ENCODE measurements at regions not wholly inside any gene's neighbourhood (a gene's known extent, or its start where the extent isn't known, plus 50 kb on each side); places are given as distances from the start of the nearest gene placed in this dataset.

DNA sequence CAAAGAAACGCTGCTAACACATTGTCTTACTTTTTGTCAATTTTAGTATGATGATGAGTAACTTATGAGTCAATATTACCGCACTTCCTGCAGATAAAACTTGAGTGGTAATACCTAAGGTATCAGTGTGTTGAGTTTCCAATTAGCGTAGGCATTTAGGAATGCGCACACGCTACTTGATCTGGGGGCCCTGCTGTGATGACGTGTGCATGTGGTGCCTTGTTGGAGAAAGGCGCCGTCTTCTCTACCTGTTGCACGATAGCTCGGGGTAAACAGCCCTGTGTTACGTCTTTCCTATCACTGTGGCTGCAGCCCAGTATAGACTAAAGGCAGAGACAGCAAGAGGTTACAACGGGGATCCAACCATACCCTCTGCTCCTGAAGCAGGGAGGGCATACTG lies 476.8 kb upstream of the ADARB2 start:
- H3K4me1 ChIP-seq (ENCODE audit: insufficient read depth, low read length) = no peaks in the 10 kb centered on the region
- H3K27me3 Mint-ChIP-seq = peaks cover 18% of the 10 kb centered on the region

DNA sequence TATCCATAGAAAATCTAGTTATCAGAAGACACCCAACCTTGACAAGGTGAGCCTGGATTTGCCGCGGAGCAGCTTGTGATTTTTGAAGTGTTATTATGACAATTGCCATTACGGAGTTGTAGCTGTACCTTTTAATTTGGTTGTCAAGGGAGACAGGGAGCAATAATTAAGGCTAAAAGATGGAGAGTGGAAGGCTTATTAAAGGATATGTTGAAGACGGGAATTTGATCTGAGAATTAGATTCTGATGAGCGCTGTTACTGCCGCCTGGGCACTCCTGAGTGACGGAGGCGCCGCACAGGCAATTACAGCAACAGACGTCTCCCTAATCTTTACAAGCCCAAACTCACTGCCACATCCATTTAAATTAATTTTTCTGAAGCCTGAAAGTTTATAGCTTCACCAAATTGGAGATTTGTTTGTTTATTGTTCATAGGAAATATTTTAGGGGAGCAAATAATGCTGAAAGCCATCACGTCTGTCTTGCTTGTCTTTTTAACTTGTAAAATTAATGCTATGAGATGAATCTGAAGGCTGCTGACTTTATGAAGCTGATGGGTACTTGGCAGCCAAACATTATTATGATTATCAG lies 475.0 kb upstream of the ADARB2 start:
- Histone ChIP-seq H3K27me3 (ENCODE audit: control insufficient read depth in 1 of 2, insufficient read depth in 2 of 2, low read length in 2 of 2) (no peaks in the 10 kb centered on the region), H3K36me3 (ENCODE audit: insufficient read depth, low read length) (no peaks in the 10 kb centered on the region), H3K9me3 (ENCODE audit: control insufficient read depth in 1 of 2, insufficient read depth in 1 of 2, low read length in 2 of 2) (peaks cover 0 to 10% of the 10 kb centered on the region in 2 experiments), H3K4me1 (ENCODE audit: insufficient read depth, low read length) (no peaks in the 10 kb centered on the region), H3K4me3 (ENCODE audit: low read length) (no peak overlapping the region), H3K27ac (ENCODE audit: low read depth in 1 of 2, low read length in 2 of 2) (no peak overlapping the region)
- DNase-seq = no peak
- no peaks in the 10 kb centered on the region for H3K36me3 Mint-ChIP-seq (ENCODE audit: low read depth)
- CTCF ChIA-PET = no interaction called here
- H3K4me3 Mint-ChIP-seq = no peak overlapping the region
- TF ChIP-seq CTCF (IDR thresholded peaks at IDR 0.05) = no peak
- peaks cover 26% of the 10 kb centered on the region for H3K27me3 Mint-ChIP-seq
- H3K27ac Mint-ChIP-seq = no peak overlapping the region
- H3K9me3 Mint-ChIP-seq = no peaks in the 10 kb centered on the region
- no peak for ATAC-seq (ENCODE audit: poor library complexity)
- POLR2A ChIA-PET = no interaction called here
- no peaks in the 10 kb centered on the region for H3K4me1 Mint-ChIP-seq (ENCODE audit: low read depth)
- intact Hi-C loops (cut with DNase I, micrococcal nuclease) = no loop called here

More for the DNA sequence above, 476.8 kb upstream of the ADARB2 start:
- H3K9me3 ChIP-seq (ENCODE audit: control insufficient read depth in 1 of 2, insufficient read depth in 1 of 2, low read length in 2 of 2) = peaks cover 0 to 10% of the 10 kb centered on the region in 2 experiments
- CTCF ChIA-PET = no interaction called here
- DNase-seq = no peak
- H3K27me3 ChIP-seq (ENCODE audit: control insufficient read depth in 1 of 2, insufficient read depth in 2 of 2, low read length in 2 of 2) = no peaks in the 10 kb centered on the region
- no peak overlapping the region for H3K4me3 ChIP-seq (ENCODE audit: low read length)
- no peak overlapping the region for H3K4me3 Mint-ChIP-seq
- no peaks in the 10 kb centered on the region for H3K36me3 Mint-ChIP-seq (ENCODE audit: low read depth)
- no peak for ATAC-seq (ENCODE audit: poor library complexity)
- H3K27ac Mint-ChIP-seq = no peak overlapping the region
- no peaks in the 10 kb centered on the region for H3K4me1 Mint-ChIP-seq (ENCODE audit: low read depth)
- POLR2A ChIA-PET = no interaction called here
- no peaks in the 10 kb centered on the region for H3K36me3 ChIP-seq (ENCODE audit: insufficient read depth, low read length)
- H3K27ac ChIP-seq (ENCODE audit: low read depth in 1 of 2, low read length in 2 of 2) = no peak overlapping the region
- no peaks in the 10 kb centered on the region for H3K9me3 Mint-ChIP-seq
- no peak for TF ChIP-seq CTCF (IDR thresholded peaks at IDR 0.05)
- intact Hi-C loops (cut with DNase I, micrococcal nuclease) = no loop called here

GRCh38 chr10:2210088-2210487 lies 472.8 kb upstream of the ADARB2 start:
- ChIA-PET CTCF (no interaction called here), POLR2A (no interaction called here)
- Mint-ChIP-seq H3K27me3 (peaks cover 26% of the 10 kb centered on the region), H3K4me3 (no peak overlapping the region), H3K9me3 (no peaks in the 10 kb centered on the region), H3K36me3 (ENCODE audit: low read depth) (no peaks in the 10 kb centered on the region), H3K4me1 (ENCODE audit: low read depth) (no peaks in the 10 kb centered on the region), H3K27ac (no peak overlapping the region)
- H3K9me3 ChIP-seq (ENCODE audit: control insufficient read depth in 1 of 2, insufficient read depth in 1 of 2, low read length in 2 of 2) = peaks cover 0 to 10% of the 10 kb centered on the region in 2 experiments
- no peaks in the 10 kb centered on the region for H3K4me1 ChIP-seq (ENCODE audit: insufficient read depth, low read length)
- intact Hi-C loops (cut with DNase I, micrococcal nuclease) = no loop called here
- no peak overlapping the region for H3K4me3 ChIP-seq (ENCODE audit: low read length)
- no peak for TF ChIP-seq CTCF (IDR thresholded peaks at IDR 0.05)
- no peak overlapping the region for H3K27ac ChIP-seq (ENCODE audit: low read depth in 1 of 2, low read length in 2 of 2)
- no peaks in the 10 kb centered on the region for H3K27me3 ChIP-seq (ENCODE audit: control insufficient read depth in 1 of 2, insufficient read depth in 2 of 2, low read length in 2 of 2)
- H3K36me3 ChIP-seq (ENCODE audit: insufficient read depth, low read length) = no peaks in the 10 kb centered on the region
- ATAC-seq (ENCODE audit: poor library complexity) (no peak), DNase-seq (no peak)
